GM18519 (cell line): ENCODE measurements at regions not wholly inside any gene's neighbourhood (a gene's known extent, or its start where the extent isn't known, plus 50 kb on each side); places are given as distances from the start of the nearest gene placed in this dataset.
"Not testable (repeated sequence)": the region's sequence is repeated elsewhere in the genome, so short reads cannot be mapped to it uniquely, and the experiment has no call there.

ENCODE experiments used
- ATAC-seq: cut with Tn5 transposase; IDR thresholded peaks from one replicate; pipeline ENCODE4 v1.9.1; 2021; ENCODE audit warnings: mild to moderate bottlenecking, moderate library complexity; ENCODE audit not compliant: unreplicated experiment, low FRiP score

DNA sequence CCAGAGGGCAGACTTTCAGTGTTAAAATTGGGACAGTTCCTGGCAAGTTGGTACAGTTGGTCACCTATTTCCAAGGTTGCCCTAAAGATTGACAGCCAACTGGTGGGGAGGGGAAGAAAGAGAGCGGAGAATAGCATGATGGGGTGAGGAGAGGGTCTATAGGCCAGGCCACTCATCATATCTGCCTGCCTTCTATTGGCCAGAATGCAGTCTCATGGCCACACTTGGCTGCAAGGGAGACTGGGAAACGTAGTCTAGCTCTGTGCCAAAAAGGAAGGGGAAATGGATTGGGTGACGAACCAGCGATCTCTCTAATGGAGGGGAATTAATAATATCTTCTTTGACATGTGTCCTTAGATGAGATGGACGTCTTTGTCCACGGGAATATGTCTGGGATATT lies 197.4 kb upstream of the ATP6AP2 start:
- no peak for ATAC-seq

DNA sequence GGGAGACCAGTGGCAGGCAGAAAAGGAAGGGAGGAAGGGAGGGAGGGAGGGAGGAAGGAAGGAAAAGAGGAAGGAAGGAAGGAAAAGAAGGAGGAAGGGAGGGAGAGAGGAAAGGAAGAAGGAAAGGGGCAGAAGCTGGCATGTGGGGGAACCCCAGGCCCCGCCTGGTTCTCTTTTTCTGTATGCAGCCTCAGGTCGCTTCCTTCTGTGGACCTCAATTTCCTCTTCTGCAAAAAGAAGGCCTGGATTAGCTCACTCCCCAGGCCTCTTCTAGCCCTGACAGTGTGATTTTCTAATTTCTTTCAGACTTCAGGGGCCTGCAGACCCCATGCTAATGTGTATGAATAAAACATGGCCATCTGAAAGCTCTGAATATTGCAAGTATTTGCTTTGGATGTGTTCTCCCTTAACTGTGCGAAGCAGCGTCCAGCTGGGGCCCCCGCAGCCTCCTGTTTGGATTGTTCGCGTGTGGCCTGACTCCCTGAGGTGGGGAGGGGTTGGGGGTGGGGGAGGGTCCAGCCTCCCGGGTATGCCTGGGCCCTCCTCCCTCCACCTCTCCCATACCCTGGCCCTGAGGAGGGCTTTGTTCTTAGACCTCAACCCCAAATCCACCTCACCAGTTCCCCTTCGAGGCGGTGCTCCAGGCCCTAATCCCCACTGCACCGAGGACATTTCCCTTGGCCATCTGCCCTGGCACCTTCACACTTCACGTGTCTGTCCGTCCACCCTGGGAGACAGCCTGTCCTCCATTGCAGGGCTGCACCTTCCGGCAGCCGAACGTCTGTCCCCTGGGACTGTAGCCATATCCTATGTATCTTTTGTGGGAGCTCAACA lies 199.9 kb upstream of the ATP6AP2 start:
- no peak for ATAC-seq

DNA sequence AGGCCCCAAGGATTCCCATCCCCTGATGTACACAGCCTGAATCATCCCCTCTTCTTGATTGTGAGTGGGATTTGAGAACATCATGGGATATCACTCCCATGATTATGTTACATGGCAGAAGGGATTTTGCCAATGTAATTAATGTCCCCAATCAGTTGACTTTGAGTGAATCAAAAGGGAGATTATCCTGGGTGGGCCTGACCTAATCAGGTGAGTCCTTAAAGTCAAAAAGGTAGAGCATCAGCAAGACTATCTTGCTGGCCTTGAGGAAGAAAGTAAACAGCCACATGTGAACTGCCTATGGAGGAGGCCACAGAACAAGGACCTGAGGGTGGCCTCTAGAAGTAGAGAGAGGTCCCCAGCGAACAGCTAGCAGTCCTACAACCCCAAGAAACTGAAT lies 203.1 kb upstream of the ATP6AP2 start:
- no peak for ATAC-seq

DNA sequence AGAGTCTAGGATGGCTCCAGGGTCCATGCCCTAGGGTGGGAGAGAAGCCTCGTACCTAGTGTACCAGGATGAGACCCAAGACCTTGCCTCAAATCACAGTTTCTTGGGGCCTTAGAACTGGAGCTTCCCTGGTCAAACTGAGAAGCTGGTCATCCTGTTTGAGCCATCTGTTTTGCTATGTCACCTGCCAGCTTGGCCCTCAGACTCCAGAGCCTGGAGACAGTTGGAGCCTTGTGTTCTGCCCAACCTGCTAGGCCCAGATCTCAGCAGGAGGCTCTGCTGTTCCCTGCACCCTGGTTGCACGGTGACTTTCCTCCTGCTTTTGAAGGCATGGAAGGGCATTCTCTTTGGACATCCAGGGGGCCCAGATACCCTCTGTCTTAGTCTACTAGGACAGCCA lies 206.3 kb upstream of the ATP6AP2 start:
- ATAC-seq, result no peak

DNA sequence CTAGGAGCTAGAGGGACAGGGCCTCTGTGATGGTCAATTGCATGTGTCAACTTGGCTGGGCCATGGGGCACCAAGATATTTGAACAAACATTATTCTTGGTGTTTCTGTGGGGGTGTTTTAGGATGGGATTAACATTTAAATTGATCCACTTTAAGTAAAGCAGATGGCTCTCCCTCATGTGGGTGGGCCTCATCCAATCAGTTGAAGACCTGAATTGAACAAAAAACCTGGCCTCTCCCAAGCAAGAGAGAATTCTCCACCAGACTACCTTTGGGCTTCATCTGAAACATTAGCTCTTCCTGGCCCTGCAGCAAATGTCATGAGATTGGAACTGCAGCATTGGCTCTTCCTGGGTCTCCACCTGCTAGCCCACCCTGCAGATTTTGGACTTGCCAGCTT lies 207.1 kb upstream of the ATP6AP2 start:
- ATAC-seq, result no peak

DNA sequence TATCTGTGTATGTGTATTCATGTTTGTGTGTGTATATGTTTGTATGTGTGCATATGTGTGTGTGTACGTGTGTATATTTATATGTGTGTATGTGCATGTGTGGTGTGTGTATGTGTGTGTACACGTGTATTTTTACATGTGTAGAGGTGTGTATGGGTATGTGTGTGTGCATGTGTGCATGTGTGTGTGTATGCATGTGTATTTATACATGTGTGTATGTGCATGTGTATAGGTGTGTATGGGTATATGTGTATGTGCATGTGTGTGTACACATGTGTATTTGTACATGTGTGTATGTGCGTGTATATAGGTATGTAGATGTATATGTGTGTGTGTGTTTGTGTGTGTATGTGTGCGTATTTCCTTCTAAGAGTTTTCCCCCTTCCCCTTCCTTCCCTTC lies 207.7 kb upstream of the ATP6AP2 start:
- no peak for ATAC-seq

DNA sequence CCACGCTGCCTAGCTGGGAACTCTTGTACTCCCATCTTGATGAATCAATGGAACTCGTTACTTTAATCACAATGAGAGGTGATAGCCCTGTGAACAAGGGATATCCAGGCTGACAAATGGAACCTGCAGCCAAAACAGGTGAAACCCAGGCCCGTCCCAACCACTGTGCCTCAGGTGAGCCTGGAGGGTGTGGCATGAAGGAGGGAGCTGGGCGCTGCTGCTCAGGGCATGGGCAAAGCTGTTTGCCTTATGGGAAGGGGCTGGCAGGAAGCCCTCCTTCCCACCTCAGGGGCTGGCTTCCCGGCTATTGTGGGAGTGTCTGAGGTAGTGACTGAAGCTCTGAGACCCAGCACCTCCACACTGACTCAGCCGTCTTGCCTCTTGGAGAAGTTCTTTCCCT lies 209.4 kb upstream of the ATP6AP2 start:
- ATAC-seq, result no peak

DNA sequence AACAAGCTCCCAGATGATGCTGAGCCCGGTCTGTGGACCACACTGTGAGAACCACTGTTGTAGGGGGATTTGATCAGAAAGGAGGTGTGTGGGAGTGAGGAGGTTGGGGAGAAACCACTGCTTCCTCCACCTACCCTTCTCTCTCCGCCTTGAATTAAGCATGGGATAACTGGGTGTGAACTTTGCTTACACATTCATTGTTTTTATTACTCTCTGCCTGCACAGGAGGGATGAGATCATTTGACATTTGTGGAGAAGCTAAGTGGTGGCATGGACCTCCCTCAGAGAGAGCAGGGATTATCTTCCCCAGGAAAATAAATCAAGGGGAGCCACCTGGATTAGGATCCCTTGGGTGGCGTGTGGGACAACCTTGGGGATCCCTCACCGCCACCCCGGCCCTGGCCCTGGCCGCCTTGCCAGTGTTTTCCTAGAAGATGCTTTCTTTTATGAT lies 212.1 kb upstream of the ATP6AP2 start:
- ATAC-seq, result no peak

DNA sequence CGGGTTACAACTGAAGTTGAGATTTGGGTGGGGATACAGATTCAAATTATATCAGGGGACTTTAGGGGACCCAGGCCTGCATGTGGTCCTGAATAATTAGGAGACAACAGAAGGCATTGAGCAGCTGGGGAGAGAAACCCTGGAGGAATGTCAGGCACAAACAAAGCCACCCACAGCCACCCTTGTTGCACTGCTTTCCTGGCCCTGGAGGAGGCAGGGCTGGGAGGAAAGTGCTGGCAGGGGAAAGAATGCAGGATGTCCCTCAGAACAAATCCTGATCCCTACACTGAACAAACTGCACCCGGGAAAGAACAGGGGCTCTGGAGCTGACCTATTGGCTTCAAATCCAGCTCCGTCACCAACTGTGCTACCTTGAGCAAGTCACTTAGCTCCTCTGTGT lies 214.1 kb upstream of the ATP6AP2 start:
- no peak for ATAC-seq

DNA sequence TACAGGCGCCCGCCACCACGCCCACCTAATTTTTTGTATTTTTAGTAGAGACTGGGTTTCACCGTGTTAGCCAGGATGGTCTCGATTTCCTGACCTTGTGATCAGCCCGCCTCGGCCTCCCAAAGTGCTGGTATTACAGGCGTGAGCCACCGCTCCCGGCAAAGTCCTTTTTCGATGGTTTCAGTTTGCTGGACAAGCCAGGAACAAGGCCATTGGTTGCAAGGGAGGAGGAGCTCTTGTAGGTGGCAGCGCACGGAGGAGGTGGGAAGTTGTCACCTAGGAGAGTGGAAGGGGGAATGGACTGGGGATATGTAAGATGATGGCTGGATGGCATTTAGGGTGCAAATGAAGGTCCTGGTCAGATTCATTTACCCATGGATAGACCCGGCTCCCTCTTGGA lies 218.5 kb upstream of the ATP6AP2 start:
- not testable (repeated sequence) for ATAC-seq

DNA sequence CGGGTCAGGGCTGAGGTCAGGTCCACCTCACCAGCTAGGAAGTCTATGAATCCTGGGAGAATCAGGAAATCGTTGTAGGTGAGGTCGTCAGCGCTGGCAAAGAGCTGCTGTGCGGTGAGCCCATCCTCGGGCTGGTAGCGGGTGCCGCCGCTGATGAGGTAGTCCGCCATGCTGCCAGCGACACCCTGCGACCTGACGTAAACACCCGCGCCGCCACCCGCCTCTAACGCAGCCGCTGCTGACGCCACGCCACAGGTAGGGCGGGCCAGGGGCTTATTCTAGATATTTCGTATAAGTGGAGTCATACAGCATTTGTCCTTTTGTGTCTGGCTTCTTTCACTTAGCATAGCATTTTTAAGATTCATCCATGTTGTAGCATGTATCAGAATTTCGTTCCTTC lies 220.2 kb upstream of the ATP6AP2 start:
- ATAC-seq, result no peak

DNA sequence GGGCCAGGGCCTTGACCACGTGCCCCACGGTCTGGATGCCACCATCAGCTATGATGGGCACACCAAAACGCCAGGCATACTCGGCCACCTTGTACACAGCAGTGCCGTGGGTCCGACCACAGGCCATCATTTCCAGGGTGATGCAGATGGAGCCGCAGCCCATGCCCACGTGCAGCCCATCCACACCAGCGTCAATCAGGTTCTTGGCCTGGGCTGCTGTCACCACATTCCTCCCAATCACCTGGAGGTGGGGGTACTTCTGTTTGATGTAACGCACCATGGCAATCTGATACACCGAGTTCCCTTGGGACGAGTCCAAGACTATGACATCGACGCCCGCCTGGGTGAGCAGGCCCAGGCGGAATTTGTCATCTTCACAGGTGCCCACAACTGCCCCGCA lies 221.2 kb upstream of the ATP6AP2 start:
- ATAC-seq, result no peak

DNA sequence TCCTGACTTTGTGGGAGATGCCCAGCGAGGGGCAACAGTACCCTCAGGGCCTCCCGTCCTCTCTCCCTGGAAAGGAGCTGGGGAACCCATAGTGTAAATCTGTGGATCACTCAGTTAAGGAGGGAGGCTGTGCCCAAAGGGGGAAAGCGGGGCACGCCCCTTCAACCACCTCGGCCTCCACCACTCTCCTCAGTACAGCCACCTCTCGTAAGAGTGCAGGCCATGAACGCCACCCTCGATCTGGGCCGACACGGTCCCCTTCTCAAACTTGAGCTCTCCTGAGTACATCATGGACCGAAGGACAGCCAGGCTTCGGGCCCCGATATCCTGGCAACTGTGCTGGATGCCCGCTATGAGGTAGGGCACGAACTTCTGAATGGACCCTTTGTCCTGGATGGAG lies 221.8 kb upstream of the ATP6AP2 start:
- ATAC-seq, result no peak

DNA sequence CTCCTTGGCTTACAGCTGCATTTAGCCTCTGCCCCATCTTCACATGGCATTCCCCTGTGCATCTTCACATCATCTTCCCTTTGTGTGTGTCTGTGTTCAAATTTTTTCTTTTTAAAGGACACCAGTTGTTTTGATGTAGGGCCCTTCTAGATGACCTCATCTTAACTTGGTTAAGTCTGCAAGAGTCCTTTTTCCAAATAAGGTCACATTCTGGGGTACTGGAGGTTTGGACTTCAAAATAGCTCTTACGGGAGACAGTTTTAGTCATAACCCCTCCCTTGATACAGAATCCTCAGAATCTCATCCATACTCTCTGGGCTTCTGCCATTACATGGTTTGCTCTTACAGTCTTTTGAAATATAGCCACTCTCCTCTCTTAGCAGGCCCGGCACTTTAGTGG lies 231.5 kb upstream of the ATP6AP2 start:
- no peak for ATAC-seq

DNA sequence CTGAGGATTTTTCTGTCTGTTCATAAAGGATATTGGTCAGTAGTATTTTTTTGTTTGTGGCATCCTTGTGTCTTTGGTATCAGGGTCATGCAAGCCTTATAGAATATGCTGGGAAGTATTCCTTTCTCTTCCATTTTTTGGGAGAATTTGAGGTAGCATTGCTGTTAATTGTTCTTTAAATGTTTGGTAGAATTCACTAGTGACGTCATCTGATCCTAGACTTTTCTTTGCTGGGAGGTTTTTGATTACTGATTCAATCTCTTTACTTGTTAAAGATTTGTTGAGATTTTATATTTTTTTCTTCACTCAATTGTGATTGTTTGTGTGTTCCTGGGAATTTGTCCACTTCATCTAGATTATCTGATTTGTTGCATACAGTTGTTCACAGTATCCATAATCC lies 234.4 kb upstream of the ATP6AP2 start:
- no peak for ATAC-seq

DNA sequence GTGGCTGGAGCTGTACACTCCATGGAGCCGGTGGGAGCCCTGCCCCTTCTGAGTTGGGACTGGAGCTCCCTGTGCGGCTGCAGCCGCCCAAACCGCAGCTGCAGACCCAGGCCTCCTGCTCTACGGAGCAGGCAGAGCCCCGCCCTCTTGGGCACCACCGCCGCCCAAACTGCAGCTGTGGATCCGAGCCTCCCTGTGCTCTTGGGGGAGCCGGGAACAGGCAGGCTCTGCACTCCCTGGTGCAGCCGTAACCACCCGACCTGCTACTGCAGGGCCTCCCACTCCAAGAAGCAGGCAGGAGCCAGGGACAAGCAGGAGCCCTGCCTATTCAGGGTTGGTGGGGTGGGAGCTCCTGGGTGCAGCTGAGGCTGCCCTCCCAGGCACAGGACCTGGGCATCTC lies 237.5 kb upstream of the ATP6AP2 start:
- no peak for ATAC-seq

DNA sequence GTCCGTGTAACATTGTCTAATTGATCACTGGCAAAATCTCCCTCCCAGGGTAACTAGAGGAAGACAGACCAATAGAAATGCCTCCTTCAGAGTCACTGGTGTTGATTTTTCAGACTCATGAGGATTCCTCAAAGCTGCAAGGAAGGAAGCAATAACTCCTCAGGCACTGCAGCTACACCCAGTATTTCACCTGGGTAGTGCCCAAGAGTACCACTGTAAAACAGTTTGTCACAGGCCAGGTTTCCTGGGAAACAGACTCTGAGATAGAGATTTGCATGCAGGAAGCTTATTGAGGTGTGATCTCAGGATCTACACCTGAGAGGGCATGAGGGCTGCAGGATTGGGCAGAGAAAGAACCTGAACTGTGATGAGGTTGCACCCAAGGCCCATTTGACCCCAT lies 240.7 kb upstream of the ATP6AP2 start:
- no peak for ATAC-seq

DNA sequence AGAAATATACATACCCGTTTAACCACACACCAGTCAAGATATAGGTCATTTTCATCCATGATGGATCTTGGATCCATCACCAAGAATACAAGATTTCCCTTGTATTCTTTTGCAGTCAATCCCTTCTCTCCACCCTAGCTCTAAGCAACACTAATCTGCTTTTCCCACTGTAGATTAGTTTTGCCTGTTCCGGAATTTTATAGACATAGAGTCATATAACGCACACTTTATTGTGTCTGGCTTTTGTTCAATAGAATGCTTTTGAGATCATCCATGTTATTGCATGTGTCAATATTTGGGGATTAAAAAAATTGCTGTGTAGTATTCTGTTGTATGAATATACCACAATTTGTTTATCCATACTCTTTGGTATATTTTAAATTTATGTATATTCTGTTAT lies 235.6 kb upstream of the BCOR start:
- no peak for ATAC-seq

DNA sequence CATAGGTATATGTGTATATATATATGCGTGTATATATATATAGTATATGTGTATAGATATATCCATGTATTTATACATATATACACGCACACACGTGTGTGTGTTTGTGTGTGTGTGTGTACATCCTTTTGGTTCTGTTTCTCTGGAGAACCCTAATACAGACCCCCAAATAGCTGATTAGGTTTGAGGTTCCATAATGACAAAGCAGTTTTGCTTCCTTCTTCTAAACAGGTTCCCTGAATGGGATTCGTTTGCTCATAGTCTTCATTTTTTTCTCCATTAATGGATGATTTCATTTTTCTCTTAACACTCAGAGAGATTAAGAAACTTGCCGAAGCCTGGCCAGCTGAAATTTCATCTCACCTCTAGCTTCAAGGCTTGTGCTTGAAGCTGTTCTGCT lies 234.0 kb upstream of the BCOR start:
- no peak for ATAC-seq

DNA sequence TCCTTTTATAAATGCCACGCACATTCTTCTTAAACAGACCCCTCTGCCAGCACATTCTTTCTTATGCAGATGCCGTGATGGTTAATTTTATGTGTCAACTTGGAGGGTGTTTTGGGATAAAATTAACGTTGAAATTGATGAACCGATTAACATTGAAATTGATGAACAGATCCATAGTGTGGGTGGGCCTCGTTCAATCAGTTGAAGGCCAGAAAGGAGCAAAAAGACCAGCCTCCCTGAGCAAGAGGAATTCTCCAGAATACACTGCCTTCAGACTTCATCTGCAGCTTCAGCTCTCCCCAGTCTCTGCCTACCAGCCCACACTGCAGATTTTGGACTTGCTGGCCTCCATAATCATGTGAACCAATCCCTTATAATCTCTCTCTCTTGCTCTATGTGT lies 233.6 kb upstream of the BCOR start:
- ATAC-seq, result no peak

DNA sequence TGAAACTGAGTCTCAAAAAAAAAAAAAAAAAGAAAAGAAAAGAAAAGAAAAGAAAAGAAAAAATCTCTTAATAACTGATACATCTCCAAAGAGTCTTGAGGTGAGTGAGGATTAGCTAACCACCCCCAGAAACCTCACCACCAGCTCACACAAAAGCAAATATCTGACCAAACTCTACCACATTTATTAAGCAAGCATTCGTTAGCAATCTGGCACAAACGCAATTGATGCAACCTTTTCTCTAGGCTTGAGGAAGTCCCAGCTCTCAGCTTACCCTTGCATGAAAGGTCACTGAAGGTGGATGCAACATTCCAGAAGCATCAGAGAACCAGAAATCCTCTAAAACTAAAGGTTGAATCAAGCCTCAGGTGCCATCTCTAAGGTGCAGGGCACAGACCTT lies 231.9 kb upstream of the BCOR start:
- ATAC-seq, result no peak

DNA sequence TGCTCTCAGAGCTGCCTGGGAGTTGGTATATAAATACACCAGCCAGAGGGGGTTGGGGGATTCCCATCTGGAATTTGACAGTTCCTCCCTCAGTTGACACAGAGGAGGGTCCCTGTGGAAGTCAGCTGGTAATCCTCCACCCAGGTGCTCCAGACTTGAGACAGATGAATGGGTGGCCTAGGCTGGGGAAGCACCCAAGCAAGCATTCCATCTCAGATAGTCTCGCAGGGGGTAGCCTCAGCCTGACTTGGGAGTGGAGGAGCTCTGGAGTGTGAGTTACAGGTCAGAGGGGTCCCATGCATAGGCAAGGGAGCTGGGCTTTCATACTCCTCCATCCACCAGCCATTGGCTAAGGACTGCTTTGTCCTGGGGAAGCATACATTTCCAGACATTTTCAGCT lies 229.3 kb upstream of the BCOR start:
- ATAC-seq, result no peak
